Loucy (cell line): ENCODE measurements at regions not wholly inside any gene's neighbourhood (a gene's known extent, or its start where the extent isn't known, plus 50 kb on each side); places are given as distances from the start of the nearest gene placed in this dataset.

Experiments
- H2AFZ ChIP-seq: fragments of 200-600 bp; sonication (generic); 2 replicates; pipeline ENCODE4 v1.6.0; 2016; ENCODE audit warnings: antibody characterized with exemption, mild to moderate bottlenecking, low read length, moderate library complexity
- H3F3A ChIP-seq: fragments of 200-600 bp; 2 replicates; pipeline ENCODE4 v1.6.0; 2016; ENCODE audit warnings: antibody characterized with exemption, low read depth, mild to moderate bottlenecking
- H3K27me3 ChIP-seq: fragments of 200-600 bp; sonication (generic); 2 replicates; pipeline ENCODE4 v1.6.1; 2014; ENCODE audit warnings: low read length, mild to moderate bottlenecking; ENCODE audit not compliant: insufficient read depth, poor library complexity, severe bottlenecking
- H3K36me3 ChIP-seq: fragments of 200-600 bp; sonication (generic); 2 replicates; pipeline ENCODE4 v1.6.1; 2016; ENCODE audit warnings: low read length; ENCODE audit not compliant: insufficient read depth
- H3K4me1 ChIP-seq: fragments of 200-600 bp; sonication (generic); 2 replicates; pipeline ENCODE4 v1.5.1; 2014; ENCODE audit warnings: low read length, mild to moderate bottlenecking; ENCODE audit not compliant: insufficient read depth, poor library complexity, severe bottlenecking
- H3K4me2 ChIP-seq: fragments of 200-600 bp; sonication (generic); 2 replicates; pipeline ENCODE4 v1.6.0; 2014; ENCODE audit warnings: antibody characterized with exemption, low read length, low read depth, mild to moderate bottlenecking; ENCODE audit not compliant: poor library complexity, severe bottlenecking
- H3K4me3 ChIP-seq: fragments of 200-600 bp; sonication (generic); 2 replicates; pipeline ENCODE4 v1.5.1; 2014; ENCODE audit warnings: low read length, mild to moderate bottlenecking, mixed read lengths; ENCODE audit not compliant: poor library complexity, severe bottlenecking
- H3K79me2 ChIP-seq: fragments of 200-600 bp; sonication (generic); 2 replicates; pipeline ENCODE4 v1.6.1; 2014; ENCODE audit warnings: low read length; ENCODE audit not compliant: insufficient read depth
- H3K9ac ChIP-seq: fragments of 200-600 bp; sonication (generic); 2 replicates; pipeline ENCODE4 v1.6.0; 2014; ENCODE audit warnings: mild to moderate bottlenecking, low read depth, low read length, moderate library complexity; ENCODE audit not compliant: poor library complexity, severe bottlenecking
- H3K9me2 ChIP-seq: fragments of 200-600 bp; sonication (generic); replicated peaks from 2 replicates; pipeline ENCODE4 v1.6.1; 2016; ENCODE audit warnings: low read depth, low read length, mixed read lengths
- H3K9me3 ChIP-seq: fragments of 200-600 bp; sonication (generic); 2 replicates; pipeline ENCODE4 v1.6.1; 2014; ENCODE audit warnings: mild to moderate bottlenecking, antibody characterized with exemption, low read length, low read depth; ENCODE audit not compliant: insufficient read depth
- H4K20me1 ChIP-seq: fragments of 200-600 bp; sonication (generic); 2 replicates; pipeline ENCODE4 v1.6.0; 2014; ENCODE audit warnings: antibody characterized with exemption, low read length, mild to moderate bottlenecking; ENCODE audit not compliant: insufficient read depth, poor library complexity, severe bottlenecking
- EZH2phosphoT487 ChIP-seq: fragments of 200-600 bp; IDR thresholded peaks from 2 replicates; pipeline ENCODE4 v1.6.1; 2018; ENCODE audit warnings: antibody characterized with exemption, mild to moderate bottlenecking, moderate library complexity, borderline replicate concordance
- TF ChIP-seq, protein P1 (sequence below): fragments of 200-600 bp; sonication (generic); conservative IDR thresholded peaks from 2 replicates; pipeline ENCODE4 v1.5.1; 2014; ENCODE audit warnings: mild to moderate bottlenecking, antibody characterized with exemption, low read length

GRCh38 chr18:45487581-45487980, 127.7 kb upstream of the SLC14A2 start:
- no peak overlapping the region for H3K9ac ChIP-seq
- no peak overlapping the region for H2AFZ ChIP-seq
- no peaks in the 10 kb centered on the region for H3K79me2 ChIP-seq
- H3K9me3 ChIP-seq = no peaks in the 10 kb centered on the region
- H3K9me2 ChIP-seq = no peaks in the 10 kb centered on the region
- TF ChIP-seq EZH2phosphoT487 = no peak
- TF ChIP-seq, protein P1, sequence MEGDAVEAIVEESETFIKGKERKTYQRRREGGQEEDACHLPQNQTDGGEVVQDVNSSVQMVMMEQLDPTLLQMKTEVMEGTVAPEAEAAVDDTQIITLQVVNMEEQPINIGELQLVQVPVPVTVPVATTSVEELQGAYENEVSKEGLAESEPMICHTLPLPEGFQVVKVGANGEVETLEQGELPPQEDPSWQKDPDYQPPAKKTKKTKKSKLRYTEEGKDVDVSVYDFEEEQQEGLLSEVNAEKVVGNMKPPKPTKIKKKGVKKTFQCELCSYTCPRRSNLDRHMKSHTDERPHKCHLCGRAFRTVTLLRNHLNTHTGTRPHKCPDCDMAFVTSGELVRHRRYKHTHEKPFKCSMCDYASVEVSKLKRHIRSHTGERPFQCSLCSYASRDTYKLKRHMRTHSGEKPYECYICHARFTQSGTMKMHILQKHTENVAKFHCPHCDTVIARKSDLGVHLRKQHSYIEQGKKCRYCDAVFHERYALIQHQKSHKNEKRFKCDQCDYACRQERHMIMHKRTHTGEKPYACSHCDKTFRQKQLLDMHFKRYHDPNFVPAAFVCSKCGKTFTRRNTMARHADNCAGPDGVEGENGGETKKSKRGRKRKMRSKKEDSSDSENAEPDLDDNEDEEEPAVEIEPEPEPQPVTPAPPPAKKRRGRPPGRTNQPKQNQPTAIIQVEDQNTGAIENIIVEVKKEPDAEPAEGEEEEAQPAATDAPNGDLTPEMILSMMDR = no peak
- H3F3A ChIP-seq = no peaks in the 10 kb centered on the region
- H4K20me1 ChIP-seq = no peaks in the 10 kb centered on the region
- H3K27me3 ChIP-seq = no peaks in the 10 kb centered on the region
- no peaks in the 10 kb centered on the region for H3K4me1 ChIP-seq
- H3K4me3 ChIP-seq = no peak overlapping the region
- H3K36me3 ChIP-seq = no peaks in the 10 kb centered on the region
- no peak overlapping the region for H3K4me2 ChIP-seq

GRCh38 chr18:45488645-45489044, 126.6 kb upstream of the SLC14A2 start:
- no peak overlapping the region for H3K9ac ChIP-seq
- no peaks in the 10 kb centered on the region for H3K9me2 ChIP-seq
- no peaks in the 10 kb centered on the region for H3K27me3 ChIP-seq
- no peak overlapping the region for H2AFZ ChIP-seq
- no peaks in the 10 kb centered on the region for H4K20me1 ChIP-seq
- H3F3A ChIP-seq = no peaks in the 10 kb centered on the region
- no peaks in the 10 kb centered on the region for H3K4me1 ChIP-seq
- TF ChIP-seq, protein P1 = no peak
- TF ChIP-seq EZH2phosphoT487 = no peak
- H3K9me3 ChIP-seq = no peaks in the 10 kb centered on the region
- no peaks in the 10 kb centered on the region for H3K36me3 ChIP-seq
- no peaks in the 10 kb centered on the region for H3K79me2 ChIP-seq
- no peak overlapping the region for H3K4me3 ChIP-seq
- no peak overlapping the region for H3K4me2 ChIP-seq

- no peaks in the 10 kb centered on the region for H3K27me3 ChIP-seq
Measured at GRCh38 chr18:45493830-45494229, 121.4 kb upstream of the SLC14A2 start.

More at GRCh38 chr18:45493830-45494229, 121.4 kb upstream of the SLC14A2 start:
- no peaks in the 10 kb centered on the region for H3K4me1 ChIP-seq
- no peak overlapping the region for H3K9ac ChIP-seq
- TF ChIP-seq, protein P1 = no peak
- TF ChIP-seq EZH2phosphoT487 = no peak
- H3K9me3 ChIP-seq = no peaks in the 10 kb centered on the region
- no peaks in the 10 kb centered on the region for H3F3A ChIP-seq
- H3K4me3 ChIP-seq = no peak overlapping the region
- no peaks in the 10 kb centered on the region for H4K20me1 ChIP-seq
- no peak overlapping the region for H2AFZ ChIP-seq
- no peaks in the 10 kb centered on the region for H3K79me2 ChIP-seq
- H3K4me2 ChIP-seq = no peak overlapping the region
- no peaks in the 10 kb centered on the region for H3K36me3 ChIP-seq
- H3K9me2 ChIP-seq = no peaks in the 10 kb centered on the region
